Retinal pigment epithelial cell (primary cell): ENCODE measurements at regions not wholly inside any gene's neighbourhood (a gene's known extent, or its start where the extent isn't known, plus 50 kb on each side); places are given as distances from the start of the nearest gene placed in this dataset.
"Not testable (repeated sequence)": the region's sequence is repeated elsewhere in the genome, so short reads cannot be mapped to it uniquely, and the experiment has no call there.

Experiments
- DNase-seq: peaks from one replicate; pipeline ENCODE4 v3.0.0-alpha.2; 2010; ENCODE audit warnings: low read depth
- H3K4me3 ChIP-seq: 2 replicates; pipeline ENCODE4 v1.5.1; 2011; ENCODE audit warnings: mild to moderate bottlenecking, low read length, control low read depth, moderate library complexity
- CTCF ChIP-seq: conservative IDR thresholded peaks from 2 replicates; pipeline ENCODE4 v1.5.1; 2011; ENCODE audit warnings: low read depth, low read length, control low read depth, inconsistent platforms

DNA sequence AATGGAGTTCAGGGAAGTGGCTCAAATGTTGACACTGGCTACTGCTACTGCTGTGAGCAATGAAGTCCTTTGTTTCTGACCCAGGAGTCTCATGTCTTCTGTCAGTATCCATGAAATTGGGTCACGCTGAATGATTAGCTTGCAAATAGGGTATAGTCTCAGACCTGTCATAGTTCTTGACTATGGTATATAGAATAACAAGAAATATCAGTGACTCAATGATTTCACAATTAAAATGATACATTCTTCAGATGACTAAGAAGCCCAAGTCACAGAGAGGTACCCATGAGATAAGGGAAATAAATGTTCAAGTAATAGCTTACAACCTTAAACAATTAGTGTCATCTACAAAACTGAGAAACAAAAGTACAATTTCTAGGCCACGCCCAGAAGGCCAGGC, 89.3 kb downstream of the LYZL2 start:
- TF ChIP-seq CTCF, result no peak
- H3K4me3 ChIP-seq, result no peak overlapping the region
- DNase-seq, result no peak

- H3K4me3 ChIP-seq, result no peak overlapping the region
- TF ChIP-seq CTCF, result no peak
- no peak for DNase-seq
Measured at GRCh38 chr10:30538086-30538485, 91.5 kb downstream of the LYZL2 start.

GRCh38 chr10:30537586-30537985, 92.0 kb downstream of the LYZL2 start:
- no peak overlapping the region for H3K4me3 ChIP-seq
- DNase-seq, result no peak
- TF ChIP-seq CTCF, result no peak

DNA sequence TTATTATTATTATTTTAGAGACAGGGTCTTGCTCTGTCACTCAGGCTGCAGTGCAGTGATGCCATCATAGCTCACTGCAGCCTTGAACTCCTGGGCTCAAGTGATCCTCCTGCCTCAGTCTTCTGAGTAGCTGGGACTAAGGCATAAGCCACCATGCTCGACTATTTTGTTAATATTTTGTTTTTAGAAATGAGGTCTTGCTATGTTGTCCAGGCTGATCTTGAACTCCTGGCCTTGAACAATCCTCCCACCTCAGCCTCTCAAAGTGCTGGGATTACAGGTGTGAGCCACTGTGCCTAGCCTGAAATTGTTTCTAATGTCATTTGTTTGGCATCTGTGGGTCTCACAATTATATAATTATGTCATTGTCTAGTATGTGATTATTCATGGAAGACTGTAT, 92.4 kb downstream of the LYZL2 start:
- DNase-seq, H3K4me3 ChIP-seq: not testable (repeated sequence)

- DNase-seq, result no peak
- no peak overlapping the region for H3K4me3 ChIP-seq
- TF ChIP-seq CTCF, result no peak
Measured at GRCh38 chr10:30536578-30536977, 93.0 kb downstream of the LYZL2 start.

DNA sequence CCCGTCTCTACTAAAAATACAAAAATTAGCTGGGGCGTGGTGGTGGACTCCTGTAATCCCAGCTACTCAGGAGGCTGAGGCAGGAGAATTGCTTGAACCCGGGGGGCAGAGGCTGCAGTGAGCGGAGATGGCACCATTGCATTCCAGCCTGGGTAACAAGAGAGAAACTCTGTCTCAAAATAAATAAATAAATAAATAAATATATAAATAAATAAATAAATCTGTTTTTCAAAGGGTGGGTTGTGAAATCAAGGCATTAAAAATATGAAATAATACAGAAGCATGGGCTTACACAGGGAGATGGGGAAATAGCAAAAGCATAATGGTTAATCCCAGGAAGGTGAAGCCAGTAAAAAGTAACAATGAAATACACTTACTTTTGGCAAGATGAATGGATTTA, 93.9 kb downstream of the LYZL2 start:
- H3K4me3 ChIP-seq, result no peak overlapping the region
- TF ChIP-seq CTCF, result no peak
- DNase-seq, result no peak

GRCh38 chr10:30534465-30535144, 94.9 kb downstream of the LYZL2 start:
- DNase-seq, result peak; percentile 34
- peak; percentile 84 for TF ChIP-seq CTCF
- no peak overlapping the region for H3K4me3 ChIP-seq
